ENCODE measurements at regions not wholly inside any gene's neighbourhood (a gene's known extent, or its start where the extent isn't known, plus 50 kb on each side); places are given as distances from the start of the nearest gene placed in this dataset.

DNA sequence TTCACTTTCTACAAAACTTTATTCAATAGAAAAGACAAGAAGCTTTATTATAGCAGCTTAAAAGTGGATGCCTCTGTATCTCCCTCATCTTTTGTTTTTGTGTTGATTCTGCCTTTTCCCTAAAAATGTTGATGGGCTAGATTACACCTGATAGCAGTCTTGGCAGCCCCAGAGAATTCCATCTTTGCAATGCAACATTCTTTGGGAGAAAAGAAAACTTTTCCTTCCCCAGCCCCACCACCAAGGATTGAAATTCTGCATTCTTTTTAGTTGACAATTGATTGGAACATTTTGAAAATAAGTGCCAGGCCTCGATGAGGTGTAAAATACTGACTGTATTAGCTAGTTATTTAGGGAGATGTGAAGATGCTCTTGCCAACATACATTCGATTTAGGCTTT lies 306.8 kb upstream of the G2E3 start:
- Histone ChIP-seq H3K27ac (ENCODE audit: low read depth in 2 of 2, low read length in 1 of 2) (no peak overlapping the region), H3K4me1 (ENCODE audit: control insufficient read depth in 1 of 2, insufficient read depth in 2 of 2, low read depth in 1 of 2, low read length in 1 of 2) (no peaks in the 10 kb centered on the region), H3K9me3 (no peaks in the 10 kb centered on the region), H3F3A (replicated peaks; ENCODE audit: insufficient read depth) (no peaks in the 10 kb centered on the region), H4K20me1 (ENCODE audit: insufficient read depth) (no peaks in the 10 kb centered on the region), H3K9ac (no peak overlapping the region), H3K9me2 (no peaks in the 10 kb centered on the region), H3K4me2 (no peak overlapping the region), H3K36me3 (replicated peaks in 1 of 2; ENCODE audit: control insufficient read depth in 1 of 2, insufficient read depth in 2 of 2, low read length in 1 of 2) (no peaks in the 10 kb centered on the region), H2AFZ (ENCODE audit: low read depth) (no peak overlapping the region), H3K4me3 (ENCODE audit: low read depth in 2 of 2, low read length in 1 of 2) (no peak overlapping the region), H3K79me2 (ENCODE audit: insufficient read depth) (no peaks in the 10 kb centered on the region), H3K27me3 (ENCODE audit: insufficient read depth) (no peaks in the 10 kb centered on the region)
- no peak for DNase-seq
- TF ChIP-seq MEF2A (IDR thresholded peaks at IDR 0.05; ENCODE audit: borderline replicate concordance, low read depth) (no peak), EZH2phosphoT487 (IDR thresholded peaks at IDR 0.05; ENCODE audit: borderline replicate concordance, low read depth) (no peak), RXRA (IDR thresholded peaks at IDR 0.05; ENCODE audit: borderline replicate concordance, low read depth) (no peak), NRF1 (IDR thresholded peaks at IDR 0.05; ENCODE audit: low read depth, low read length) (no peak), EP300 (IDR thresholded peaks at IDR 0.05; ENCODE audit: borderline replicate concordance in 1 of 2, low read depth in 1 of 2, low read length in 1 of 2) (no peak), RAD21 (IDR thresholded peaks at IDR 0.05; ENCODE audit: low read length) (no peak), GATA2 (CRISPR knock-in tag; IDR thresholded peaks at IDR 0.05) (no peak), ELF1 (IDR thresholded peaks at IDR 0.05) (no peak), FOXM1 (IDR thresholded peaks at IDR 0.05; ENCODE audit: low read depth) (no peak), TCF12 (IDR thresholded peaks at IDR 0.05) (no peak)
- TF ChIP-seq, protein P1, sequence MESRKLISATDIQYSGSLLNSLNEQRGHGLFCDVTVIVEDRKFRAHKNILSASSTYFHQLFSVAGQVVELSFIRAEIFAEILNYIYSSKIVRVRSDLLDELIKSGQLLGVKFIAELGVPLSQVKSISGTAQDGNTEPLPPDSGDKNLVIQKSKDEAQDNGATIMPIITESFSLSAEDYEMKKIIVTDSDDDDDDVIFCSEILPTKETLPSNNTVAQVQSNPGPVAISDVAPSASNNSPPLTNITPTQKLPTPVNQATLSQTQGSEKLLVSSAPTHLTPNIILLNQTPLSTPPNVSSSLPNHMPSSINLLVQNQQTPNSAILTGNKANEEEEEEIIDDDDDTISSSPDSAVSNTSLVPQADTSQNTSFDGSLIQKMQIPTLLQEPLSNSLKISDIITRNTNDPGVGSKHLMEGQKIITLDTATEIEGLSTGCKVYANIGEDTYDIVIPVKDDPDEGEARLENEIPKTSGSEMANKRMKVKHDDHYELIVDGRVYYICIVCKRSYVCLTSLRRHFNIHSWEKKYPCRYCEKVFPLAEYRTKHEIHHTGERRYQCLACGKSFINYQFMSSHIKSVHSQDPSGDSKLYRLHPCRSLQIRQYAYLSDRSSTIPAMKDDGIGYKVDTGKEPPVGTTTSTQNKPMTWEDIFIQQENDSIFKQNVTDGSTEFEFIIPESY (IDR thresholded peaks at IDR 0.05; ENCODE audit: borderline replicate concordance, low read depth): no peak
- TF ChIP-seq, protein P2, sequence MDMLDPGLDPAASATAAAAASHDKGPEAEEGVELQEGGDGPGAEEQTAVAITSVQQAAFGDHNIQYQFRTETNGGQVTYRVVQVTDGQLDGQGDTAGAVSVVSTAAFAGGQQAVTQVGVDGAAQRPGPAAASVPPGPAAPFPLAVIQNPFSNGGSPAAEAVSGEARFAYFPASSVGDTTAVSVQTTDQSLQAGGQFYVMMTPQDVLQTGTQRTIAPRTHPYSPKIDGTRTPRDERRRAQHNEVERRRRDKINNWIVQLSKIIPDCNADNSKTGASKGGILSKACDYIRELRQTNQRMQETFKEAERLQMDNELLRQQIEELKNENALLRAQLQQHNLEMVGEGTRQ (IDR thresholded peaks at IDR 0.05; ENCODE audit: borderline replicate concordance, low read depth, low read length): no peak
- TF ChIP-seq, protein P3, sequence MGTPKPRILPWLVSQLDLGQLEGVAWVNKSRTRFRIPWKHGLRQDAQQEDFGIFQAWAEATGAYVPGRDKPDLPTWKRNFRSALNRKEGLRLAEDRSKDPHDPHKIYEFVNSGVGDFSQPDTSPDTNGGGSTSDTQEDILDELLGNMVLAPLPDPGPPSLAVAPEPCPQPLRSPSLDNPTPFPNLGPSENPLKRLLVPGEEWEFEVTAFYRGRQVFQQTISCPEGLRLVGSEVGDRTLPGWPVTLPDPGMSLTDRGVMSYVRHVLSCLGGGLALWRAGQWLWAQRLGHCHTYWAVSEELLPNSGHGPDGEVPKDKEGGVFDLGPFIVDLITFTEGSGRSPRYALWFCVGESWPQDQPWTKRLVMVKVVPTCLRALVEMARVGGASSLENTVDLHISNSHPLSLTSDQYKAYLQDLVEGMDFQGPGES (IDR thresholded peaks at IDR 0.05; ENCODE audit: low read depth, low read length): no peak
- ChIA-PET POLR2A (no interaction called here), CTCF (interaction anchor here (4.4 kb wide), 1 partner anchor 19 kb away, joined by 17 read pairs; no protein-coding TSS in a partner anchor)
- 0% methylated on average over 2 of the region's 2 CpGs for WGBS (ENCODE audit: low lambda C conversion rate)

All from SK-N-SH (cell line).